ENCODE measurements at regions not wholly inside any gene's neighbourhood (a gene's known extent, or its start where the extent isn't known, plus 50 kb on each side); places are given as distances from the start of the nearest gene placed in this dataset.

DNA sequence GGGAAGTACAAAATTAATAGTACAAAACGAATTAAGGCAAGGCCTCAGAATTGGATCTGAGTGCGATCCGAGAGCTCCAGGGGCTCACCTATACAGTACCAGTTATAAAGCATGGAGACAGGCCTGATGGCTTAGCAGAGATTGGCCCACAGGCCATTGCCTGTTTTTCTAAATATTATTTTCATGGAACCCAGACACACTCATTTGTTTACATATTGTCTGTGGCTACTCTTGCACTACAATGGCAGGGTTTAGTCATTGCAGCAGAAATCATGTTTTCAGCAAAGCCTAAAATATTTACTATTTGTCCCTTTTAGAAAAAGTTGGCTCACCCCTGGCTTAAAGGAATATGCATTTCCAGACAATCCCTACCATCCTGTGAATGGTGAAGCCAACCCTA, 578.9 kb downstream of the PLPP3 start:
- 100% methylated on average over 1 of the region's 3 CpGs for WGBS (ENCODE audit: insufficient coverage)
- H3K27ac ChIP-seq (ENCODE audit: low read length), result no peak overlapping the region
- H3K9me3 ChIP-seq, result no peaks in the 10 kb centered on the region
- no peaks in the 10 kb centered on the region for H3K36me3 ChIP-seq (ENCODE audit: control insufficient read depth in 2 of 2, extremely low read depth in 1 of 2, insufficient read depth in 1 of 2, low read length in 1 of 2)
- DNase-seq (no peak), ATAC-seq (replicated peaks in 1 of 4) (no peak)
- Mint-ChIP-seq H3K4me3 (no peak overlapping the region), H3K27me3 (peaks cover 0 to 4% of the 10 kb centered on the region in 2 donors), H3K9me3 (peaks cover 0 to 11% (median 9%) of the 10 kb centered on the region in 3 donors), H3K4me1 (no peaks in the 10 kb centered on the region), H3K27ac (no peak overlapping the region), H3K36me3 (no peaks in the 10 kb centered on the region)
- H3K4me3 ChIP-seq (ENCODE audit: control insufficient read depth in 1 of 2, extremely low read depth in 1 of 2, low read length in 1 of 2), result no peak overlapping the region
- CTCF ChIA-PET, result no interaction called here
- no peaks in the 10 kb centered on the region for H3K27me3 ChIP-seq (replicated peaks in 1 of 2; ENCODE audit: control insufficient read depth in 2 of 2, extremely low read depth in 1 of 2, insufficient read depth in 2 of 2, low read length in 1 of 2)
- POLR2A ChIA-PET, result no interaction called here
- H3K4me1 ChIP-seq (ENCODE audit: control insufficient read depth in 1 of 2, extremely low read depth in 1 of 2, insufficient read depth in 2 of 2, low read length in 2 of 2), result no peaks in the 10 kb centered on the region

DNA sequence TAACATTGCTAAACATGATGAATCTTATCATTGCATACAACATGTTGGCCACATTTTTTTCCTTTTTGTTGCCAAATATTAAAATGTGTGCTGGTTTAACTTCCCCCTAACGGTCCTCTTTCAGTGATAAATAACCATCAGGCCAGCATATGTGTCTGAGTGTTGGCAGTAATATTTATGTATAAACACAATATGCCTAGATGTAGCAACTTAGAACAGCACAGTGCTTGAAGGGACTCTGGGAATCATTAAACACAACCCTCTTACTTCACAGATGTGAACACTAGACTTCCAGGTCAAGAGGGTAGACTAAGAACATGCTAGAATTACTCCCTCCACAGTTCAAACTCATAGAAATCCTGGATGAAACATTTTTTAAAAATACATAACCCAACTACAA, 581.8 kb downstream of the PLPP3 start:
- Mint-ChIP-seq H3K36me3 (no peaks in the 10 kb centered on the region), H3K4me1 (no peaks in the 10 kb centered on the region), H3K27me3 (peaks cover 0 to 4% of the 10 kb centered on the region in 2 donors), H3K4me3 (no peak overlapping the region), H3K27ac (no peak overlapping the region), H3K9me3 (peaks cover 2 to 16% (median 13%) of the 10 kb centered on the region in 3 donors)
- H3K4me1 ChIP-seq (ENCODE audit: control insufficient read depth in 1 of 2, extremely low read depth in 1 of 2, insufficient read depth in 2 of 2, low read length in 2 of 2), result no peaks in the 10 kb centered on the region
- H3K9me3 ChIP-seq, result no peaks in the 10 kb centered on the region
- ATAC-seq (replicated peaks in 1 of 4) (no peak), DNase-seq (no peak)
- H3K4me3 ChIP-seq (ENCODE audit: control insufficient read depth in 1 of 2, extremely low read depth in 1 of 2, low read length in 1 of 2), result no peak overlapping the region
- WGBS (ENCODE audit: insufficient coverage), result no CpG with 5 or more reads among the region's 1 CpG
- POLR2A ChIA-PET, result no interaction called here
- H3K36me3 ChIP-seq (ENCODE audit: control insufficient read depth in 2 of 2, extremely low read depth in 1 of 2, insufficient read depth in 1 of 2, low read length in 1 of 2), result no peaks in the 10 kb centered on the region
- no peak overlapping the region for H3K27ac ChIP-seq (ENCODE audit: low read length)
- H3K27me3 ChIP-seq (replicated peaks in 1 of 2; ENCODE audit: control insufficient read depth in 2 of 2, extremely low read depth in 1 of 2, insufficient read depth in 2 of 2, low read length in 1 of 2), result no peaks in the 10 kb centered on the region
- CTCF ChIA-PET, result no interaction called here

DNA sequence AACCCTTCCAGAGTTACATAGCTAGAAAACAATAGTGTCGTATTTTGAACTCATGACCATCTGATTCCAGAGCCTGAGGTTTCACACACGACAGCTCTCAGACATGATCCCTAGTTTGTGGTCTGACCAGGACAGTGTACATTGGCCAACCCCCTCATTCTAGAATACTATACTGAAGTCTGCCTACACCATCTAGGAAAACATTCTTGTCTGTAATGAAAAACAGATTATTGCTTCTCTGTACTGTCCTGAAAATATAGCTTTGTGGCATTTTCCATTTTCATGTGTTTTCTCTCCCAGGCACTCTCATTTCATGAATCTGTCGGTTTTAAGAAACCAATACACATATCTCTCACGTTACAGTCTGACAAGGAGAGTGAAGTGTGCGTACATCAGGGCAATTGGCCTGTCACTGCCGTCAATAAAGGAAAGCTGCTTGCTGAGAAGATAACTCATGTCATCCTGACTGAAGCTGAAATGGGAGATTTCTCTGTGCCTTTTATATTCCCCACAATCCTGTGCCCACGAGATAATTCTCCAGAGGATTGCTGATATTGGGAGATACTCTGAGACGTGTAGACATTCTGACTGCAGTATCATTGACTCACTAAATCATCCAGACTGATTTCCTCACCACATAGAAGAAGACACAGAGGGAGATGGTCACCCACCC, 585.6 kb downstream of the PLPP3 start:
- no peaks in the 10 kb centered on the region for H3K27me3 ChIP-seq (replicated peaks in 1 of 2; ENCODE audit: control insufficient read depth in 2 of 2, extremely low read depth in 1 of 2, insufficient read depth in 2 of 2, low read length in 1 of 2)
- no peaks in the 10 kb centered on the region for H3K9me3 ChIP-seq
- CTCF ChIA-PET, result no interaction called here
- H3K4me3 ChIP-seq (ENCODE audit: control insufficient read depth in 1 of 2, extremely low read depth in 1 of 2, low read length in 1 of 2), result no peak overlapping the region
- H3K4me1 Mint-ChIP-seq, result no peaks in the 10 kb centered on the region
- ATAC-seq (replicated peaks in 1 of 4) (no peak), DNase-seq (no peak)
- POLR2A ChIA-PET, result no interaction called here
- WGBS (ENCODE audit: insufficient coverage), result 88% methylated on average over 1 of the region's 8 CpGs
- H3K9me3 Mint-ChIP-seq, result peaks cover 2 to 13% (median 10%) of the 10 kb centered on the region in 3 donors
- no peaks in the 10 kb centered on the region for H3K4me1 ChIP-seq (ENCODE audit: control insufficient read depth in 1 of 2, extremely low read depth in 1 of 2, insufficient read depth in 2 of 2, low read length in 2 of 2)
- no peaks in the 10 kb centered on the region for H3K27me3 Mint-ChIP-seq
- no peak overlapping the region for H3K27ac Mint-ChIP-seq
- no peaks in the 10 kb centered on the region for H3K36me3 Mint-ChIP-seq
- H3K4me3 Mint-ChIP-seq, result no peak overlapping the region
- no peaks in the 10 kb centered on the region for H3K36me3 ChIP-seq (ENCODE audit: control insufficient read depth in 2 of 2, extremely low read depth in 1 of 2, insufficient read depth in 1 of 2, low read length in 1 of 2)
- no peak overlapping the region for H3K27ac ChIP-seq (ENCODE audit: low read length)

DNA sequence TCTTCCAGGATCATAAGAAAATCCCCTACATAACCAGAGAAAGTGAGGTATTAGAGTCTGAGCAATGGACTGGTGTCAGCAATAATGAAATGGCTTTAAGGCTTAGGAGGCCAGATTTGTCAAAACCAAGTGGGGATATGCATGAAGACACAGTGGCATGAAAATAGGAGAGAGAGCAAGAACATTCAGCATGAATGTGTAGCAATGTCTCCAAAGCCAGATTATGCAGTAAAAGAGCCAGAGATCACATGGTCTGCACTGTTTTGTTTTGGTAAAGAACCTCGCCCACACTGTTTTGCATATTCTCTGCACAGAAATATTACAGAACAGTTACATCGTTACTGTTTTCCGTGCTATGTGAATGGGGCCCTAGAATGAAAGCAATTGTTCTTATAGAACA, 589.4 kb downstream of the PLPP3 start:
- no peak overlapping the region for H3K4me3 Mint-ChIP-seq
- no peaks in the 10 kb centered on the region for H3K9me3 ChIP-seq
- CTCF ChIA-PET, result no interaction called here
- H3K4me1 ChIP-seq (ENCODE audit: control insufficient read depth in 1 of 2, extremely low read depth in 1 of 2, insufficient read depth in 2 of 2, low read length in 2 of 2), result no peaks in the 10 kb centered on the region
- POLR2A ChIA-PET, result no interaction called here
- H3K9me3 Mint-ChIP-seq, result peaks cover under 1 to 7% (median under 1%) of the 10 kb centered on the region in 3 donors
- no peaks in the 10 kb centered on the region for H3K27me3 ChIP-seq (replicated peaks in 1 of 2; ENCODE audit: control insufficient read depth in 2 of 2, extremely low read depth in 1 of 2, insufficient read depth in 2 of 2, low read length in 1 of 2)
- H3K36me3 ChIP-seq (ENCODE audit: control insufficient read depth in 2 of 2, extremely low read depth in 1 of 2, insufficient read depth in 1 of 2, low read length in 1 of 2), result no peaks in the 10 kb centered on the region
- H3K27ac ChIP-seq (ENCODE audit: low read length), result no peak overlapping the region
- H3K27ac Mint-ChIP-seq, result no peak overlapping the region
- H3K4me3 ChIP-seq (ENCODE audit: control insufficient read depth in 1 of 2, extremely low read depth in 1 of 2, low read length in 1 of 2), result no peak overlapping the region
- H3K4me1 Mint-ChIP-seq, result no peaks in the 10 kb centered on the region
- ATAC-seq (replicated peaks in 1 of 4) (no peak), DNase-seq (no peak)
- 100% methylated on average over 1 of the region's 3 CpGs for WGBS (ENCODE audit: insufficient coverage)
- no peaks in the 10 kb centered on the region for H3K36me3 Mint-ChIP-seq
- peaks cover 0 to 1% of the 10 kb centered on the region in 2 donors for H3K27me3 Mint-ChIP-seq

DNA sequence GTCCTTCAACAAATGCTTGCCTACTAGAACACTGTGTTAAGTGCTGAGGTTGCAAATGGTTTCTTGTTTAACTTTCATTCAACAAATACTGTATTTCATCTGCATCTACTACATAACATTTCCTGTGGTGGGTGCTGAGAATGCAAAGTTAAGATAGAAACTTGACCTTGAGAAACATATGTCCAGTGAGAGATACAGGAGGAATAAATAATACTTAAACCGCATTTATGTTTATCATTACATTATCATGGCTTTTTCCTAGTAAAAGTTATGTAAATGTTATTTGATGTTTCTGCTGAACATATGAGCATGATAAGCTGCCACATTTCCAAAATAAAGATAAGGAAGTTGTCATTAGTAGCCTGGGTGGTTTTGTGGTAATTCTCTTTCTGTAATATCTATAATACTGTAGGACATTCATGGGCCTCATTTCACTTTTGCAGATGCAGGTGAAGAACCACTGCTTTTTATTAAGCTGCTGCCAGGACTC, 590.4 kb downstream of the PLPP3 start:
- no peak overlapping the region for H3K27ac ChIP-seq (ENCODE audit: low read length)
- H3K9me3 Mint-ChIP-seq, result no peaks in the 10 kb centered on the region
- no peaks in the 10 kb centered on the region for H3K9me3 ChIP-seq
- DNase-seq (no peak), ATAC-seq (replicated peaks in 1 of 4) (no peak)
- peaks cover 0 to 1% of the 10 kb centered on the region in 2 donors for H3K27me3 Mint-ChIP-seq
- CTCF ChIA-PET, result interaction anchor here in 1 of 2 donors (0.6 kb wide), 1 partner anchor 109 kb away, joined by 3 read pairs; no protein-coding TSS in a partner anchor
- no peaks in the 10 kb centered on the region for H3K4me1 Mint-ChIP-seq
- H3K36me3 Mint-ChIP-seq, result no peaks in the 10 kb centered on the region
- H3K36me3 ChIP-seq (ENCODE audit: control insufficient read depth in 2 of 2, extremely low read depth in 1 of 2, insufficient read depth in 1 of 2, low read length in 1 of 2), result no peaks in the 10 kb centered on the region
- no peak overlapping the region for H3K4me3 ChIP-seq (ENCODE audit: control insufficient read depth in 1 of 2, extremely low read depth in 1 of 2, low read length in 1 of 2)
- no peaks in the 10 kb centered on the region for H3K27me3 ChIP-seq (replicated peaks in 1 of 2; ENCODE audit: control insufficient read depth in 2 of 2, extremely low read depth in 1 of 2, insufficient read depth in 2 of 2, low read length in 1 of 2)
- no CpG with 5 or more reads among the region's 1 CpG for WGBS (ENCODE audit: insufficient coverage)
- H3K4me3 Mint-ChIP-seq, result no peak overlapping the region
- POLR2A ChIA-PET, result no interaction called here
- no peaks in the 10 kb centered on the region for H3K4me1 ChIP-seq (ENCODE audit: control insufficient read depth in 1 of 2, extremely low read depth in 1 of 2, insufficient read depth in 2 of 2, low read length in 2 of 2)
- no peak overlapping the region for H3K27ac Mint-ChIP-seq

DNA sequence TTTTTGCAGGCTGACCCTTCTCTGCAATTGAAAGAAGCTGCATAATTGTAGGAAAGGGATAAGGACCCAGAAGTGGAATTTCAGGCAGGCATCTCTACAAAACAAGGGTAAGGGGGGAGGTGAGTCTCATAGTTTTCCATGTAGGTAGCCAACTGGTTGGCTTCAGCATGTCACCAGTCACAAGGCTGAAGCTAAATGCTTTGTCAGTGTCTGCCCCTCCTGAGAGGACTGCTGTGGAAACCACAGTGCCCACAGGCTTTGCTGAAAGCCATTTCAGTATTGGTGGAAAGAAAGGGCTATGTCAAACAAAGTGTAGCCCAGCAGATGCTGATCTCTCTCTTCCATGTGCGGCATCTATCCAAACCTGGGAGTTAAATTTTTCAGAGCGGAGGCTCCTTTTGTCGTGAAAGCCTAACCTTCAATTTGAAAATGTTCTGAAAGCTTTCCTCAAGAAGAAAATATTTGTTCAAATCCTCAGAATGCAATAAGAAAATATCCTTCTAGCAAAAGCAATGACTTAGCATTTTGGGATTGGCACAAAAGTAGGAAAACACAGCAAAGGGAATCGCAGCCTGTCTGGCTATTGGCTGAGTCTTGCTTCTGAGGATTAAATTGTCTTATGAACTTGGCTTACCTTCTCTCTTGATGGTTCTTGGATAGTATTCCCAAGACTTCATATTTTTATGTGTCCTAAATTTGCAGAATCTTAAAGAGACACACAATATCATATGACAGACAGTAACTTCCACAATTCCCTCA, 591.7 kb downstream of the PLPP3 start:
- ChIA-PET CTCF (interaction anchor here in 1 of 2 donors (0.5 kb wide), 1 partner anchor 196 kb away, joined by 3 read pairs; no protein-coding TSS in a partner anchor), POLR2A (no interaction called here)
- no peaks in the 10 kb centered on the region for H3K36me3 ChIP-seq (ENCODE audit: control insufficient read depth in 2 of 2, extremely low read depth in 1 of 2, insufficient read depth in 1 of 2, low read length in 1 of 2)
- no peak overlapping the region for H3K4me3 ChIP-seq (ENCODE audit: control insufficient read depth in 1 of 2, extremely low read depth in 1 of 2, low read length in 1 of 2)
- H3K9me3 ChIP-seq, result no peaks in the 10 kb centered on the region
- ATAC-seq (replicated peaks in 1 of 4) (no peak), DNase-seq (no peak)
- H3K9me3 Mint-ChIP-seq, result no peaks in the 10 kb centered on the region
- peaks cover 0 to 1% of the 10 kb centered on the region in 2 donors for H3K27me3 Mint-ChIP-seq
- no peaks in the 10 kb centered on the region for H3K4me1 ChIP-seq (ENCODE audit: control insufficient read depth in 1 of 2, extremely low read depth in 1 of 2, insufficient read depth in 2 of 2, low read length in 2 of 2)
- H3K27me3 ChIP-seq (replicated peaks in 1 of 2; ENCODE audit: control insufficient read depth in 2 of 2, extremely low read depth in 1 of 2, insufficient read depth in 2 of 2, low read length in 1 of 2), result no peaks in the 10 kb centered on the region
- 60% methylated on average over 3 of the region's 4 CpGs for WGBS (ENCODE audit: insufficient coverage)
- no peaks in the 10 kb centered on the region for H3K36me3 Mint-ChIP-seq
- no peak overlapping the region for H3K27ac ChIP-seq (ENCODE audit: low read length)
- no peak overlapping the region for H3K27ac Mint-ChIP-seq
- no peak overlapping the region for H3K4me3 Mint-ChIP-seq
- no peaks in the 10 kb centered on the region for H3K4me1 Mint-ChIP-seq
